Activated CD4-positive, alpha-beta T cell treated with anti-CD3 and anti-CD28 coated beads, Interleukin-2, amount 50 U/mL, for 48 hours (primary cell): ENCODE measurements at regions not wholly inside any gene's neighbourhood (a gene's known extent, or its start where the extent isn't known, plus 50 kb on each side); places are given as distances from the start of the nearest gene placed in this dataset.

Experiments
- DNase-seq, 2 experiments: peaks; one replicate each; pipeline ENCODE4 v3.0.0-alpha.2; 2020

DNA sequence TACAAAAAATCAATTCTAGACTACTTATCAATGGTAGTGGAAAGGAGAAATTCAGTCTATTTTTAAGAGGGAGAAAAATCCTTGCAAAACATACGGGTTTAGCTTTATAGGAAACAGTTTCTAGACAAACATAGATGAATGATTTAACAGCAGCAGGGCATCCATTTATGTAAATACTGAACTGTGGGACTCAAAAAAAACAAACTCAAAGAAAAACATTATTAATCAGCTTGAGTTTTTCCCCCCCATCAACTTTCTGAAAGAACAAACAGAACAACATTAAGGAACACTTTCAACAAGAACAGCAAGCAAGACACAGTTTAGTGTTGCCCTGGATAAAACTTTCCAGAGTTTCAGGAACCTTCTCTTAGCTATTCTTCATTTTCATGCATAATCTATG, 147.3 kb upstream of the KCNK2 start:
- no peak for DNase-seq

DNA sequence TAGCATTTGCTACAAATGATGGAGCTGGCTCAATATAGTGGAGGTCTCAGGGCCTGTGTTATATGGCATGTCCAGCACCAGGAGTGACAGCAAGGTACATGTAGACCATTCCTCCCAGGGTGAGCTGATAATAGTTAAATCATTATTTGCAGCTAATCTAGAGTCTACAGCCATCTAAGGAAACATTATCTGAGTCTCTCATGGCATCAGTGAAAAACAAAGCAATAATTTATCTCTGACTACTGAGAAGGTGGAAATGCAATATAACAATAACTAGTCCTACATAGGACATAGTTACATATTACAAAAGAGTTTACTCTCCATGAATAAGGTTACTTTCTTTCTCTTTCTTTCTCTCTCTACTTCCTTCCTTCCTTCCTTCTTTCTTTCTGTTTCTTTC, 143.4 kb upstream of the KCNK2 start:
- no peak for DNase-seq

DNA sequence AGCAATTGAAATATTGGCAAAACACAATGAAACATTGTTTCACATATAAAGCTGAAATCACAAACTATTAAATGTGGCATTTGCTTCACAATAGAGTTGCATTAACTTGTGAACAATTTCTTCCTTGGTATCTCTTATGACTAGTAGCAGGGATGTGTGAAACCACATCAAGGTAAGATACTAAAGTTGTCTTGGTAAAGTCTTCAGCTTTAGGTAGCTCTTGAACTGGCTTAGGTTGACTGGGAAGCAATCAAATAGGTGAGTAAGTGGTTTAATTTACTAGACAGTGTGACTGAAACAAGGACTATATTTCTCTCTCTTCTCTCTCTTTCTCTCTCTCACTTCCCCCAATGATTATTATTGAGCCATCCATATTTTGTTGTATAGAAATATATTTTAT, 141.5 kb upstream of the KCNK2 start:
- DNase-seq: no peak

DNA sequence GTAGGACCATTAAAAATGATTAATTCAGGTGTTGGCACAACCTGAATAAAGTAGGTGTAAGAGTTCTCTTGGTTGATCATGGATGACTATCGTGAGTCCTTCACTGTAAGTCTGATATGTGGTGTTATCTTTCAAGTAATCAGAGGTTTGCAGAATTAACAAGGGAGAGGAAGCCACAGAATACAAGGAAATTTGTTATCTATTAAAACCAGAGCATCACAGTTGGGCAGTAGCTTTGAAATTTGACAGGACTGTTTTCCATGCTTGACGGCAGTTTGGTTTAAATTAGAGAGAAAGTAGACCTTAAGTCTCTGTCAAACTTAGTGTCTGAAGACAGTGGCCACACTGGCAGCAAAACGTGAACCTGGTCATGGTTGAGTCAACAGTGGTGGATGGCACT, 139.5 kb upstream of the KCNK2 start:
- no peak for DNase-seq

DNA sequence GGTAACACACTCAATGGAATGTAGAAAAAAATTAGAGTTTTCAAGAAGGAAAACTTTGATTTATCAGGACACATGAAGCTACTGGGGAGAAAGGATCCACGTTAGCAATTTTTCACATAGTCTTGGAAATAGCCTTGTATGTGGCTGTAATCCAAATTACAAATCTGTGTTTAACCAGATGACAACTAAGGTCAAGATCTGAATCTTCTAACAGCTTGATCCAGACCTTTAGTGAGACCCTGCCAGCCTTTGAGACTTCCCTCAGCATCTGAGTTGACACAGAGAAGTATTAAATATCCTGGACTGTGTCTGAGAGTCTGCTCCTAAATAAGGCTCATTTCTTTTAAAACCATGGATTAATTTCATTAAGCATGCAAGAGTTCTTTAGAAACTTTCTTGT, 135.9 kb upstream of the KCNK2 start:
- DNase-seq: no peak

DNA sequence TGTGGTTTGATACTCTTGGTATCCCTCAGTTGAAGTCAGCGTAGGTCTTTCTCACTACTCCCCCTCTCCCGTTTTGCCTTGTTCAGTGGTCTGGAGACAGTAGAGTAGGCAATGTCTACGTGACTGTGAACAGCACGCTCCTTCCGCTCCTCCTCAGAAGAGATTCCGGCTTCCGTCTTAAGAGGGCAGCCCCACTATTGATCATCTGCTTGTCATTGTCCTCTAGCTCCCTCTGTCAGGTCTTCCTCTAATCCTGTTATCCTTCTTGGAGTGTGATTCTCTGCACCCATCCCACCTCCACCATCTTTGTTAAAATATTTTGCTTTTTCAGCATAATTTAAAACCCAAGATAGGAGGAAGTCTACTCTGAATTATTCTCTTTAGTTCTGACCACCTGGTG, 129.9 kb upstream of the KCNK2 start:
- no peak for DNase-seq

DNA sequence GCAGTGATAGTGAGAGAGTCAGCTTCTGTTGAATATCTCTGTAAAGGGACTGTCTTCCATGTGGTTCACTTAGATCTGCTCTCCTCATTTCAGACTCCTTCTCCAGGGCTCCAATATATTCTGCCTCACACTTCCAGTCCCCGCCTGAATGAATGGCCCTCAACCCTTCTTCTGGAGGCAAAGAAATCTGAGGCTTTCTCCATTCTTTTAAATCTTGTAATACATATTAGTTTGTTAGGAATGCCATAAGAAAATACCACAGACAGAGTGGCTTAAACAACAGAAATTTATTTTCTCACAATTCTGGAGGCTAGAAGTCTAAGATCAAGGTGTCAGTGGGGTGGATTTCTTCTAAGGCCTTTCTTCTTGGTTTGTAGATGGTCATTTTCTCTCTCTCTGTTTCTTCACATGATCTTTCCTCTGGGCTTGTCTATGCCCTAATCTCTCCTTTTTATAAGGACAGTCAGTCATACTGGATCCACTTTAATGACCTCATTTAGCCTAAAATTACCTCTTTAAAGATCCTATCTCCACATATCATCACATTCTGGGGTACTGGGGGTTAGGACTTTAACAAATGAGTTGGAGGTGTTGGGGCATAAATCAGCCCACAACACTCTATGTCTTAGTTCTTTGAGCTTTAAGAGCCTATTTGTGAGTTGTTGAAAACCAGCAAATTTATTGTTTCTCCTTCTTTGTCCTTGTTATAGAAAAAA, 128.5 kb upstream of the KCNK2 start:
- DNase-seq: no peak

DNA sequence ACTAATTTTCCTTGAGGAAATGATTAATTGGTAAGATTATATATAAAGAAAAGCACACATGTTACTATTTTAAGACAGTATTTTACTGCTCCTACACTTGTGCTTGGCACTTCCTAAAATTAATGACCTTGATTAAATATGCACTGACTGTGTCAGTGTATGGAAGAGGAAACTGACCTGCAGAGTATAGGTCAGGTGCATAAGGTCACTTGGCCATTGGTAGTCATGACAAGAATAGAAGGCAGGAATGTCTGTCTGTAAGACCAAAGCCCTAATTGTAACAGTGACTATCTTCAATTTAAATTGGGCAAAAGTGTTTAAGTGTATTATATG, 128.0 kb upstream of the KCNK2 start:
- DNase-seq: no peak

DNA sequence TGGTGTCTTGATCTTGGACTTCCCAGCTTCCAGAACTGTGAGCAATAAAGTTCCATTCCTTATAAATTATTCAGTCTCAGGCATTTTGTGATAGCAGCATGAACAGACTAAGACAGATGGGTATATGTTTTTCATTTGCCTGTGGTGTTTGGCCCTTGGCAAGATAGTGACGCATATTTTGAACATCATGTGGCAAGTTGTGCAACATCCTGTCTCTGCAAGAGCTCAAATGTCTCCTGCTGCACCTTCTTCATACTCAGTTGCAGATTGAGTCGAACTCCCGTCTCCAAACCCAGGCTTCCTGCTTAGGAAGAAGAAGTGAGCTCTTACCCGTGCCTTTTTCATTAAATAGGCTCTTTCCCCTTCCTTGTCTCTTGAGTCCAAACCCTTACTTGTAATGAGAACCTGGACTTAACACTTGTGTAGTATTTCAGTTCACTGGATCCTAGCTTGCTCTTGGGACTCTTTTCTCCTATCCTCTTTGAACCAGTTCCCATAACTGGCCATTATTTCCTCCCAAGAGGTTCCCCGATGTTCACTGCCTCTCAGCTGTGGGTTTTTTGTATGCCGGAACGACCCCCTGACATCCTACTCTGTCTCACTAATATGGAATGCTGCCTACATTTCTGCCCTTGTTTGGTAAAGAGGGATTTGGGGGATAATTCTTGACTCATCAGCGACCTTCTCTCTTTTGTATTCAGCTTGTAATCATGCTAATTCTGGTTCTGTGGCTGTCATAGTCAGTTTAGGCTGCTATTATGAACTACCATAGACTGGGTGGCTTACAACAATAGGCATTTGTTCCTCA, 125.0 kb upstream of the KCNK2 start:
- DNase-seq: no peak

DNA sequence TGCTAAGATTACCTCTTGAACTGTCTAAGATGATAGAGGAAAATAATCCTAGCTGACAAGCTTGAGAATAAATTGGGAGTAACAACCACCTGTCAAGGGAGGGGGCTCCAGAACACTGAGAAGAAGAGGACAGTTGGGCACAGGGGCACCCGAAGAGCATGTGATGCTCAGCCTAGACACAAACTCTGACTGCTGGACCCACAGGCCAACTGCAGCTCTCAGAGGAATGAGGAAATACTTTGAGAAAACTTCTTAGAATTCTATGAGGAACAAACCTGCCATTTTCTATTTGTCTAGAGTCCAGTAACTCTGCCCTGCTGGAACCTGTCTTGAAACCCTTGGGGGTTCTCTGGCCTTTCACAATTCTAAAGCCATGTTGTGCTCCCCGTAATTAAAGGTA, 124.1 kb upstream of the KCNK2 start:
- no peak for DNase-seq

DNA sequence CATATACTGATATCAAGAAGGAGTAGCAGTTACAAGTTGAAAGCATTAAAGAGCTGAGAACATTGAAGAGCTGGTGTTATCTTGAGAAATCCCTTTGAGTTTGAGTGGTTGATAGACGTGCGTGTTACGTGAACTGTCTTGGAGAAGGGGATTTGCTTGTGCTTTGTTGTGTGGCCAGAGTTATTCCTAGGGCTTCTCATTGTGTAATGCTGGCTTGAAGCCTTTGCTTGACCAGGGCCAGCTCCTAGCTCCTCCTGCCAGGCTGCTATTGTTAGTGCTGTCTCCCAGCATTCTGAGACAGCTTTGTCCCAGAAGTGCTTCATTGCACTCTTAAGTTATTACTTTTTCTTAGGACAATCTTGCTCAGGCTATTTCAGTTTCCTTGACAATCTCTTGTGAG, 116.2 kb upstream of the KCNK2 start:
- no peak for DNase-seq

DNA sequence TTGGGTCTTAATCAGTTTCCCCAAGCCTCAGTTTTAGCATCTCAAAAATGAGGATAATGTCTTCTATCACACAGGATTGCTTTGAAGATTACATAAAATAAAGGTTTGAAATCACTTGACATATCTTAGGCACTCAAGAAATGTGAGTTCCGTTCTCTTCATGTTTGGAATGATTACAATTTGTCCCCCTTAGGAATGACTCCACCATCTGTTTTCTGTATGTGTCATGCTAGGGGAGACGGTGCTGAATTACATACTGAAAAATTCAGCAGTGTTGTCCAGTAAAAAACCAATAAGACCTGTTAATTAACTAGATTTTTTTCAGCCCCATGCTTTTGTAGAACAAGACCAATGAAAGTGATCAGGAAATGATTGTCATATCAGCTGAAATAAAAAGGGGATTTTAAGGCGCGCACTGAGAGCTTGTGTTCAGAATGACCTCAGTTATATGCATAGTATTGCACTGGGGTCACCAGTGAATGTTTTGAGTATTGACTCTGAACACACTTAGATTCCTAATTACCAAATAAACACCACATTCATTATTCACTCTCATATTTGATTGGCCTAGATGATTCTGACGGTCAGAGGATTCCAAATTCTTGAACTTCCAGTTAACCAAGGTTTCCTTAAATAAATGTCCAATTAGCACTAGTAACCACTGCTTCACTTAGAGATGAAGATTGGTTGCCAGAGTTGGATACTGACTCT, 114.5 kb upstream of the KCNK2 start:
- no peak for DNase-seq

DNA sequence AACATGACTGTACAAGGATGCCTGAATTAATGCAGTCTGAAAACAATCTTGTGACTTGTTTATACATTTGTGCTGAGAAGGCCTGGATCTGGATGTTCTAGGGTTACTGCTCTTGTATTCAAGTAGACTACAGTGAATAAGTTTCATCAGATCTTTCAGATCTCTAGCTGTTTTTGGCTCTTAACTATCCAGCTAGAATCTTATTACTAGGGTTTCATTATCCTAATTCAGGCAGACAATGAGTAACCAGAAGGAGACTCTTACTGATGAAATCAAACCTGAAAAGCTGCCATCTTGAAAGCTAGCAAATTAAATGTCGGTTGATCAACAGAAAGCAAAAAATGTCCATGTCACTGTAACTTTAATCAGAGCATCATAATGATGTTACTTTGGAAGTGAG, 112.5 kb upstream of the KCNK2 start:
- DNase-seq: no peak

DNA sequence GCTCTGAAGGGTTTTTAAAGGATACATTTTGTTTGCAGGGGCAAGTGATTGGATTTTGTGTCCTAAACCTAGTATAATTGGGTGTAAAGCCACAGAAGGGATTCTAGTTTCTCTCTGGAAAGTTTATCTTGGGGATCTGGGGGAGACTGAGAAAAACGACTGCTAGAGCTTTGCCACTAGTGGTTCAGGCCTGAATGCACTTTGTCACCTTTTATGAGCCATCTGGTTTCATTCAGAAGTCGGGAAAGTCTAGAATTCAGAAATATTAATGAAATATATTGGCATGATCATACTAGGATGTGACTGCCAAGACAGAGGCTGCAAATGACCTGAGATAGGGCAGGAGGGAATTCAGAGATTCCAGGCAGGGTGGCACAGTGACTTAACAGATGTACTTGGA, 111.5 kb upstream of the KCNK2 start:
- DNase-seq: no peak

DNA sequence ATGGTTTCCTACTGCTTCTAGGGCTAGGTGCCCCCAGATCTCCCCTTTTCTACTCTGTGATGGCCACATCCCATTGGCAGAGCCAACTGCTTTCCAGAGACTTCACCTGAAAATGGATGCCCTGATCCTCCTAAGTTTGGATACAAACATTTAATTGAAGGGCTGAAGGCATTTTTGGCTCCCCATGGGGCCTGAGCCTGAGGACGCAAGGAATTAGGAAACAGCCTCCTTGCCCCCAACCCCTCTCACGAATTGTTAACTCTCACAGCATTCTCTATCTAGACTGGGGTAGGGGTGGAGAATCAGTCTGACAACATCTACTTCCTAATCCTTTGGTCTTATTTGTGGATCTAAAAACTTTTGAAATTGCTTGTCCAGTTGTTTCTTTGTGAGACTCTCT, 108.5 kb upstream of the KCNK2 start:
- DNase-seq: no peak

DNA sequence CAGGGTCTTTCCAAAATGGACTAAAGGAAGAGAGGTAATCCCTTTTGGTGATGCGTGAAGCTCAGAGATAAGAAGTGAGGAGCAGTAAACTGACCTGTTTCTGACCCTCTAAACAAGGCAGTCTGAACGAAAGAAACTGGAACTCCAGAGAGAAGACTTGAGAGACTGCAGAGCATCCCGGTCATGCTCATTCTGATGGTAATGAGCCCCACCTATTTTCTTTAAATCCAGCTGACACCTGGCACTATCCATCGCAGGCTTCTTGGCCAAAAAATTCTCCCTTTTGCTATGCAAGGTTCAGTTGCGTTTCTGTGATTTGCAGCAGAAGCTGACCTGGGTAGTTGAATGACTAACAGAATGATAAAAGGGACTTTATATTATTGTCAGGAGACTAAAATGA, 105.9 kb upstream of the KCNK2 start:
- no peak for DNase-seq

DNA sequence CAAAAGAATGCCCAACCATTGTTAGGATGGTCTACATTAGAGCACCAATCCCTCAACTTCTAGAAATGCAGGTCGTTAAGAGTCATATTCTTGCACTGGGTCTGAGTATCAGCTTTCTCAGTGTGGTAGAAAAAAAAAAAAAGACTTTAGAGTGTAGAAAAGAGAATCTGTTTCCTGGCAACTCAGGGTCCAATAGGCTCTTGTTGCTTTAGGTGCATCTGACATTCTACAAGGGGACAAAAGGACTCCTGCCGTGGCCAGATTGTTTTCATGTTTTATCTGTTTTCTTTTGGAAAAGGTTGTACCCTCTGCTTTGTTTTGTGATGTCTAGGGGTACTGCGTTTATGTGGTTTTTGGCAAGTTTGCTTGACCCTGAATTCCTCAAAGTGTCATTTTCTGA, 105.4 kb upstream of the KCNK2 start:
- DNase-seq: no peak

DNA sequence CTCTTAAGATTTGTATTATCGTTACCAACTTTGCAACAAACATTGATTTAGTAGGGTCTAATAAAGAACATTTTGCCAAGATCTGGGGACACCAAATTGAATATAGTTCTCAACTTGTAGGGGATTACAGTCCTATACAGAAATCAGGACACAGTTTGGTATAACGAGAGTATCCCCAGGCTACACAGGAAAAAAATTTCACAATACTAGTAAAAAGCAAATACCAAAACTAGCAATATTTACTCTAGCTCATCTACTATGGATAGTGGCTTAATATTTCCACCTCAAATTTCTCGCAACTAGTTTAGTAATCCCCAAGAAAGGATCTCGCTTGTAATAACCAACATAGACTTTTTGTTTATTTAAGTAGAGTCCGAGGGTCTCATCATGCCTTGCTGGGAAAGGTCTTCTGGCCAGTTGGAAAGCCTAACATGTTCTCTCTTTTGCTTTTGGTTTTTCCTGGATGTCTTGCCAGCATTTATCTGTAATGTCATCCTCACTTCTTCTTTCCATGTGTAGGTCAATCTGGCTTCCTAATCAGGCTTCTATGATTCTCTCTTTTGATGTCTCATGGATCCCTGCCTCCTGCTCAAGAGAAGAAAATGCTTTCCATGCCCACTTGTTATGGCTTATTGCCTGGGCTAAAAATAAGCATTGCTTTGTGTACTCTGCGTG, 104.7 kb upstream of the KCNK2 start:
- no peak for DNase-seq

DNA sequence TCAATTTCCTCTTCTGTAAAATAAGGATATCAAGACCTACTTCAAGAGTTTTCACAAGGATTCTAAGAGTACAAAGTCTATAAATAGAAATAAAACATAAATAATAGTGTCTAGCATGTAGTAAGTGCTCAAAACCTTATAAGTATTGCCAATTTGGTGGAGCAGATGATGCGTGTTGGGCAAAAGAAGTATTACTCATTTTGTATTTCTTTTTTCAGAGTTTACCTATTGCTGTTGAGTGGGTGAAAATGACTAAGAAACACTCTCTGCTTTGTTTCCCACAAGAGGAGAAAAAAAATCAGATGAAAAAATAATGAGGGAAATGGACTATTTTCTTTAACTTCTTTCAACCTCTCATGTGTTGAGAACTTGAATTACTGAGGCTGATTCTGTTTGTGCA, 103.3 kb upstream of the KCNK2 start:
- DNase-seq: no peak

DNA sequence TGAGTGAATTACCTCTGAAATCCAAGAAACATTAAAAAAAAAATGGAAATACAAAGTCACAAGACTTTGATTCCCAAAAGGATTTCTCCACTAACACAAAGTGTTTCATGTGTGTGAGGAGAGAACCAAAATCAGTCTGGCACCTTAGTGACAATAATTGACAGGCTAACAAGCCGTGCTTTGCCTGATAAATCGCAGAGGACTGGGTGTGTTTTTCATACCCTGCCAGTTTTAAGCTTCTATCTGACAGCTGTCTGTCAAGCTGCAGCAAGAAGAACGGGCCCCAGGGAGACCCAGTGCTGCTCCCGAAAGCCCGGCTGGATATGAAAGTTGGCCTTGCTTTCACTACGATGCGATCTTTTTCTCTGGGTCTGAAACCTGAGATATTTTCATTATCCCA, 101.6 kb upstream of the KCNK2 start:
- DNase-seq: no peak

DNA sequence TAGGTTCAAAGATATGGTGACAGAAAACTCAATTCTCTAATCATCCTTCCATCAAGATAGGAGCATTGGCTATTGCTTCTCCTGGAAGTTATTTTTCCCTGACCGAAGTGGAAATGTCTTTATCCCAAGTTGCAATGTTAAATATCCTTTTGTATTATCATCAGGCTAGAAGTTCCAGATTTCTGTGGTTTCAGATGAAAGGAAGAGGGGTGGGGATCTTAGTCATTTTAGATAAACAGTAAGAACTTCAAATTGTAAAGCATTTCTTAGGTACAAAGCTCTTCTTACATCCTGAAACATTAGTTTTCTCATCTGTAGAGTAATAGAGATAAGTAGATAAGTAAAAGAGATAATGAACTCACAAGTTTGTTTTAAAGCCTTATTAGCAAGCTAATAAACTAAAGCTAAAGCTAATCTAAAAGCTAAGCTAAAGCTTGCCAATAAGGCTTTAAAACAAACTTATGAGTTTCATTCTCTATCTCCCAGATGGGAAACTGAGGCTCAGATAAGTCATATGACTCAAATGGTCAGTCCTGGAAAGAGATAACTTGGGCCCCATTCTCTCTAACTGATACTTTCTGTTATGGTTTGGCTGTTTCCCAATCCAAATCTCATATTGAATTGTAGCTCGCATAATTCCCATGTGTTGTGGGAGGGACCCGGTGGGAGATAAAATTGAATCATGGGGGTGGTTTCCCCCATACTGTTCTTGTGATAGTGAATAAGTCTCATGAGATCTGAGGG, 99.2 kb upstream of the KCNK2 start:
- DNase-seq: no peak

DNA sequence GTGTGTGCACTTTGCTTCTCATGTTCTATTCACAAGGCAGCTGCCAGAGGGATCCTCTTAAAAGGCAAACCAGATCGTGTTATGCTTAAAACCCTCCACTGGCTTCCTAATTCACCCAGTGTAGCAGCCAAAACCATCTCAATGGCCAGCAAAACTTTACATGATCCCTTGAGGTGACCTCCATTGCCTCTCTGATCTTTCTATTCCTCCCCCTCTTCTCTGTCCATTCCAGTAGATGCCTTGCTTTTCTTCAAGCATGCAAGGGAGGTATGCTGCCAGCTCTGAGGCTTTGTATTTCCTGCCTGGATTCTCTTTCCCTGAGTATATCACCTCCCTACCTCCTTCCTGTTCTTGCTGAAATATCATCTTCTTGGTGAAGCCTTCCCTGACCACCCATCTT, 93.2 kb upstream of the KCNK2 start:
- no peak for DNase-seq

DNA sequence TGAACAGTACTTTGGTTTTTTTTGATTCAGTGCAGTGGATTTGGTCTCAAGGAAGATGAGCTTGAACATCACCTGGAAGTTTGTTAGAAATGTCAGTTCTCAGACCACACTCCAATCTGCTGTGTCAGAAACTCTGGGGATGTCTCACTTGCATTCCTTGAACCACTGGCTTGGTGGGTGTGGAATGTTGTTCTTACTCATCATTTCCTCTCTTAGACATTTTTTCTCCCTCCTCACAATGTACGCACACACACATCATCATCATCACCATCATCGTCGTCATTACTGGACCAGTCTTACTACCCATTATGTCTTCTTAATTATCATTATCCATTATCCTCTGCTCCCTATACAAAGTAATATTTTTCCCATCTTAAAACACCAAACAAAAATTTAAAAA, 91.9 kb upstream of the KCNK2 start:
- no peak for DNase-seq
